Breast epithelium (tissue), 3 donors: ENCODE measurements at regions not wholly inside any gene's neighbourhood (a gene's known extent, or its start where the extent isn't known, plus 50 kb on each side); places are given as distances from the start of the nearest gene placed in this dataset.

Experiments used
- CTCF ChIP-seq, 3 donors: fragments of 450-650 bp; IDR thresholded peaks; one replicate each; pipeline ENCODE4 v1.5.1; 2016 to 2017; ENCODE audit warnings: antibody characterized with exemption in 3 of 3, mild to moderate bottlenecking in 3 of 3, moderate library complexity in 3 of 3
- POLR2AphosphoS5 ChIP-seq, 3 donors: sonication (generic); formaldehyde crosslinking; IDR thresholded peaks; one replicate each; pipeline ENCODE4 v1.6.1; 2017; ENCODE audit warnings: antibody characterized with exemption in 3 of 3

- TF ChIP-seq CTCF (IDR thresholded peaks at IDR 0.05) (no peak), POLR2AphosphoS5 (IDR thresholded peaks at IDR 0.05) (no peak)
Observed at GRCh38 chr2:239566162-239566994, 165.6 kb upstream of the HDAC4 start.
